ENCODE measurements at regions not wholly inside any gene's neighbourhood (a gene's known extent, or its start where the extent isn't known, plus 50 kb on each side); places are given as distances from the start of the nearest gene placed in this dataset.

DNA sequence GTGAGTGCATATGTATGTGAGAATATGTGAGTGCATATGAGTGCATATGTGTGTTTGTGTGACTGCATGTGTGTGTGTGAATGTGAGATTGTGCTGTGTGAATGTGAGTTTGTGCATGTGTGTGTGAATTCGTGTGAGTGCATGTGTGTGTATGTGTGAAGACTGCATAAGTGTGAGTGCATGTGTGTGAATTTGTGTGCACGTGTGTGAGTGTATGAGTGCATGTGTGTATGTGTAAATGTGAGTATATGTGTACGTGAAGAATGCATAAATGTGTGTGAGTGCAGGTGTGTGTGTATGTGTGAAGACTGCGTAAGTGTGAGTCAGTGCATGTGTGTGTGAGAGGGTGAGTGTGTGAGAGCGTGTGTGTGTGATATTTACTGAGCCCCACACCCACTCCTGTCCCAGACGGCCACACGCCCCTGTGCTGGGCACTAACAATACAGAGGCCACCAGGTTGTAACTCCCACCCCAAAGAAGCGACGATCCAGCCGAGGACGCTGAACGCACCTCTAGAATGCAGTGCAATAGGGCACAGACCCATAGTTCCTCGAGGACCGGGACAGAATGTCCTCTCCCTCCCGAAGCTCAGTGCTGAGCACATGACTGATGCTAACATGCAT is 97.8 kb downstream of the C16orf95 start:
- DNase-seq = no peak

GRCh38 chr16:87221633-87222032 is 95.6 kb downstream of the C16orf95 start:
- no peak for DNase-seq

- no peak for DNase-seq
These were observed 94.9 kb downstream of the C16orf95 start for GRCh38 chr16:87222335-87222734.

- DNase-seq = no peak
These were observed 93.4 kb downstream of the C16orf95 start for GRCh38 chr16:87223656-87224248.

DNA sequence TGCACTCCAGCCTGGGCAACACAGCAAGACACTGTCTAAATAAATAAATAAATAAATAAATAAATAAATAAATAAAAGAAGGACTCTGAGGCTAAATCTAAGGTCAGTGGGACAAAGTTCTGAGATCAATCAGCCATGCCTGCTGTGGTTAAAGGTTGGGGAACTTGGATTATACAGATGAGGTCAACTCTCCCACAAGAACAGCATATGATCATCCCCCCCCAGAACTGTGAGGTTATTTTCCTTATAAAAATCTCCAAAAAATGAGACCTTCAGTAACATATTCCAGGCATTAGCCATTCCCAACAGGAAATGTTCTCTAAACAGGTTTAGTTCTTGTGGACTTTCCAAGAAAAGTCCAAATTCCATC is 90.3 kb downstream of the C16orf95 start:
- DNase-seq = no peak

DNA sequence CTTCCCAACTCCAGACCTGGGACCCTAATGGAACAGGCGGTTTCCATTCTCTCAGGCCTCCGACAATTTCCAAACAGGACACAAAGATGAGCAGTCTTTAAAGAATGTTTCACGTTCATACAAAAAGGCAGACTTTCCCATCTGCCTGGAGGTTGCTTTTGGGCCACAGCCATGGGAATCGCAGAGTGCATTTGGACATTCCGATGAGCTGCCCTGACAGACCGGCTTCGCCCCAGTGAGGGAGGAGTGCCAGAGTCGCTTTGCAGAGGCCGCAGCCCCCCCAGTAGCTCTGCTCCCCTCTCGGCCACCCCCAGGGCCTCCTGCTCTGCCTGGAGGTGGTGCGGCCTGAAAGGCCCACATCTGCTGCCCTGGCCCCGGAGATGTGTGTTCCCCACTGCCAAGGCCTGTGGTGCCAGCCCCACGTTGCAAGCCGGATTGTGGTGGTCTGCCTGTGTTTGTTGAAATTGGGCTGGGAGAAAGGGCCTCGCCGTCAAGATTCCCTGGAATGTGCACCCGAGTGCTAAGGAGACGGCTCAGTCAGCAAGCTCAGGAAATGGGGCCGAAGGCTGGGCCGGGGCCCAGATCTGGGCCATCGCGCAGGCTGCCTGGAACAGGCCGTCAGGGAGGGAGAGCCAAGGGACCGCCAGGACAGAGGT is 89.8 kb downstream of the C16orf95 start:
- peak; percentile 39 for DNase-seq

- DNase-seq = no peak
These were observed 88.8 kb downstream of the C16orf95 start for GRCh38 chr16:87228363-87228762.

GRCh38 chr16:87229230-87230188 is 87.7 kb downstream of the C16orf95 start:
- no peak for DNase-seq

GRCh38 chr16:87230571-87230970 is 86.6 kb downstream of the C16orf95 start:
- DNase-seq = no peak

GRCh38 chr16:87231295-87231694 is 85.9 kb downstream of the C16orf95 start:
- DNase-seq = no peak

- DNase-seq = no peak
These were observed 85.3 kb downstream of the C16orf95 start for GRCh38 chr16:87231911-87232310.

GRCh38 chr16:87233928-87234327 is 83.3 kb downstream of the C16orf95 start:
- no peak for DNase-seq

- no peak for DNase-seq
These were observed 82.6 kb downstream of the C16orf95 start for GRCh38 chr16:87234601-87235000.

DNA sequence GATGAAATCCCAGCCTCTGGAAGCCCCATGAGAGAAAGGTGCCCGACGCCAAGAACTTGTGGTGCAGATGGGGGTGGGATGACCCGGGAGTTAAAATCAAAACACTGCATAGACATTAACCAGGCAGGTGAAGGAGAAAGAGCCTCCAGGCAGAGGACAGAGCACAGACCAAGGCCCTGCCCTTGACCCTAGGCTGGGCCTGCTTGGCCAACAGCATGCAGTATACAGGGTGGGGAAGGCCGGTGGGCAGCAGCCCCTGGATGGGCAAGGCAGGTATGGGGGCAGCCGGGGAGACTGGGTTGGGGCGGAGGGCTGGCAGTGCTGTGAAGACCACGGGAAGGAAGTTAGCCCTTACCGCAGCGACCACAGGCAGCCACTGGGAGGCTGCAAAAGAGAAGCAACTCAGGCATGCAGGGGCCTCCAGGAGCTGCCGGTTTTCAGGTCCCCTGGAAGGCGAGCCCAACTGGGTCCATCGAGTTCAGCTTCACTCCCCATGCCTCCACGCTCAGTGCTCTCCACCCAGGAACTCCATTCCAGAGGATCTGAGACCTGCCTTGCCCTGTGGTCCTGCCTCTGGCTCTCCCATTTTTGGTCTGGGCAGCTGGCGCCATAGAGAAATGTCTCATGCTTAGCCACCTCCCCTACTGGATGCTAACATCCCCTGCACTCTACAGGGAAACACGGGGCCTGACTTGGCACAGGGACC is 81.2 kb downstream of the C16orf95 start:
- no peak for DNase-seq

- DNase-seq = no peak
These were observed 80.6 kb downstream of the C16orf95 start for GRCh38 chr16:87236516-87237115.

DNA sequence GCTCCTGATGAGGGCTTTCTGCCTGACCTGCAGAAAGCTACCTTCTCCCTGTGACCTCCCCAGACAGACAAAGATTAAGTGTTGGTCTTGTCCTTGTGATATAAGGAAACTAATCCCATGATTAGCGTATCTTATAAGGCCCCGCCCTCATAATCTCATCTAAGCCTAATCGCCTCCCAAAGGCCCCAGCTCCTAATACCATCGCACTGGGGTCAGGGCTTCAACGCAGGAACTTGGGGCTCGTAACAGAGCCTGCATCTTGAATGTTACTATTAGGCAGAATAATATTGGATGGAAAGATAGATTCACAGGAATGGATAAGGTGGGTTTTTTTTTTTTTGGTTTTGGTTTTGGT is 78.9 kb downstream of the C16orf95 start:
- DNase-seq = no peak

DNA sequence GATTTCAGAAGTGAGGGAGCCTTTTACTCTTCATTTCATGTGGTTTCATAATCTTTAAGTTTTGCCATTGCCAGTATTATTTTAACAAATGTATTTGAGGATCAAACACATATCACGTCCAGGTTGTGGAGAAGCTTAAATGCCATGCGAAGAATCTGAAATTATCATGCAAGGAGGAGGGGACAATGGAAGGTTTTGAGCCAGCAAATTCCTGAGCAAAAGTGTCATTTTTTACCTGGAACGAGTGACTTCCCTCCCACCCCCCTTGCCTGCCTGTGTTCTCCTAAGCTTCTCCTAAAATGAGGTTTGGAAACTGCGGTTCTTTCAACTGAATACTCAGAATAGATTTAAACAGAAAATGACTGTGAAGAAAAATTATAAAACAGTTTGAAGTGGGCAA is 77.6 kb downstream of the C16orf95 start:
- no peak for DNase-seq

DNA sequence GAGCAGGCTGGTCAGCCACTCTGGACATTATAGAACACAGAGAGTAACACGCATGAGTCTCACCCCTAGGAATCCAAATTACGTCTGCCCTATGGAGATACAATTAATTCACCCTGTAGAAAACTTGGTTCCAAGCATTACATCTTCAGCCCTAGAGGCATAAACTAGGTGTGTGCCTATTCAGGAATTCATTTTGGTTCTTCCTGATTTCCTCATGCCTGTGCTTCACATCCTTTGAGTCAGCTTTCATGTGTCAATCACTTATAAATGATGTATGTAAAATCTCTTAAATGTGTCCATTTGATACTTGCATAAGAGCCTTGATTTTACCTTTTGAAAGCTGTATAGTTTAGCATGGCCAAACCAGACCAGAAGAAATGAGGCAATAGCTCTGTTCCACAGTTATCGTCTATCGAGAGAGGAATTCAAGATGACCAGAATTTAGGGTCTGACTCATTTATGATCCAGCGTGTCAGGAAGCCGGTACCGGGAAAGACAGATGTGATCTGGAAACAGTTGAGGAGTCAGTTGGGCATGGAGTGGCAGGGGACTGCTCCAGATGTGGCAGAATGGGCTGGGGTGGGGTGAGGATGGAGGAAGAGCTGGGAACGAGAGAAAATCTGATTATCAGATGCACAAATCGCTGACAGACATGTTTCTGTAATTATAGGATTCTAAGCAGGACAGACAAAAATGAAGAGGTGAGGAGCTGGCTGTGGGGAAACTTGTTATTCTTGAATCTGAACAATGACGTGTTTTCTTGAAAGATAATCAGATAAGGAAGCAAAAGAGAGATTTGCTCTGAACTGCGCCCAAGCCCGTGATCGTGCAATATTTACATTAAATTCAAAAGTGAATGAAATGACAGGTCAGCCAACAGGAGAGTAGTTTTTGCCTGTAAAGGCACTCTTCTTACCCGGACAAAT is 76.7 kb downstream of the C16orf95 start:
- DNase-seq = no peak

- DNase-seq = no peak
These were observed 75.9 kb downstream of the C16orf95 start for GRCh38 chr16:87241137-87241771.

- DNase-seq = no peak
These were observed 73.7 kb downstream of the C16orf95 start for GRCh38 chr16:87243478-87243877.
